Trophoblast cell (in vitro differentiated cells and primary cell): ENCODE measurements at regions not wholly inside any gene's neighbourhood (a gene's known extent, or its start where the extent isn't known, plus 50 kb on each side); places are given as distances from the start of the nearest gene placed in this dataset.

Experiments used
- DNase-seq, 2 donors: peaks; one replicate each; pipeline ENCODE4 v3.0.0-alpha.2; 2016
- H2AFZ ChIP-seq: 2 replicates; pipeline ENCODE4 v1.6.1; 2013; ENCODE audit warnings: low read length, moderate library complexity, mild to moderate bottlenecking; ENCODE audit not compliant: insufficient read depth, poor library complexity
- H2AK5ac ChIP-seq: 2 replicates; pipeline ENCODE4 v1.6.1; 2013; ENCODE audit warnings: mild to moderate bottlenecking, low read length
- H2BK120ac ChIP-seq: 2 replicates; pipeline ENCODE4 v1.6.1; 2013; ENCODE audit warnings: low read length, mild to moderate bottlenecking, moderate library complexity; ENCODE audit not compliant: insufficient read depth, poor library complexity
- H2BK12ac ChIP-seq: 2 replicates; pipeline ENCODE4 v1.6.1; 2013; ENCODE audit warnings: mild to moderate bottlenecking, low read length, moderate library complexity
- H2BK5ac ChIP-seq: 2 replicates; pipeline ENCODE4 v1.6.1; 2013; ENCODE audit warnings: low read length, low read depth, moderate library complexity, mild to moderate bottlenecking; ENCODE audit not compliant: poor library complexity
- H3K14ac ChIP-seq: 2 replicates; pipeline ENCODE4 v1.6.1; 2013; ENCODE audit warnings: mild to moderate bottlenecking, low read length
- H3K18ac ChIP-seq: 2 replicates; pipeline ENCODE4 v1.6.1; 2013; ENCODE audit warnings: mild to moderate bottlenecking, low read length
- H3K23ac ChIP-seq: 2 replicates; pipeline ENCODE4 v1.6.1; 2013; ENCODE audit warnings: low read length
- H3K27ac ChIP-seq: 2 replicates; pipeline ENCODE4 v1.5.1; 2013; ENCODE audit warnings: low read depth, mild to moderate bottlenecking, inconsistent platforms, low read length, moderate library complexity
- H3K27me3 ChIP-seq: 2 replicates; pipeline ENCODE4 v1.6.1; 2013; ENCODE audit warnings: inconsistent platforms, mild to moderate bottlenecking, low read length, moderate library complexity; ENCODE audit not compliant: insufficient read depth
- H3K36me3 ChIP-seq, 2 experiments: 1 replicate in 1 of 2; 2 replicates in 1 of 2; pipeline ENCODE4 v1.6.1; 2013; ENCODE audit warnings: low read length in 2 of 2, mild to moderate bottlenecking in 2 of 2, moderate library complexity in 1 of 2; ENCODE audit not compliant: insufficient read depth in 2 of 2, control insufficient read depth in 1 of 2
- H3K4ac ChIP-seq: 2 replicates; pipeline ENCODE4 v1.6.1; 2013; ENCODE audit warnings: low read depth, mild to moderate bottlenecking, low read length, moderate library complexity
- H3K4me1 ChIP-seq, 2 experiments: 1 replicate in 1 of 2; 2 replicates in 1 of 2; pipeline ENCODE4 v1.6.1; 2013; ENCODE audit warnings: low read length in 2 of 2, mild to moderate bottlenecking in 2 of 2, moderate library complexity in 1 of 2; ENCODE audit not compliant: insufficient read depth in 2 of 2, control insufficient read depth in 1 of 2
- H3K4me2 ChIP-seq: 2 replicates; pipeline ENCODE4 v1.6.1; 2013; ENCODE audit warnings: inconsistent platforms, mild to moderate bottlenecking, low read length, moderate library complexity
- H3K4me3 ChIP-seq: 2 replicates; pipeline ENCODE4 v1.5.1; 2013; ENCODE audit warnings: mild to moderate bottlenecking, low read depth, low read length, inconsistent platforms
- H3K79me1 ChIP-seq: one replicate; pipeline ENCODE4 v1.6.1; 2013; ENCODE audit warnings: low read length
- H3K79me2 ChIP-seq: 2 replicates; pipeline ENCODE4 v1.6.1; 2013; ENCODE audit warnings: low read length, mild to moderate bottlenecking; ENCODE audit not compliant: control insufficient read depth, insufficient read depth, poor library complexity
- H3K9ac ChIP-seq: 2 replicates; pipeline ENCODE4 v1.6.1; 2013; ENCODE audit warnings: mild to moderate bottlenecking, low read length
- H3K9me3 ChIP-seq: 2 replicates; pipeline ENCODE4 v1.6.1; 2013; ENCODE audit warnings: low read depth, mild to moderate bottlenecking, control low read depth, inconsistent platforms, low read length; ENCODE audit not compliant: insufficient read depth
- H4K12ac ChIP-seq: 2 replicates; pipeline ENCODE4 v1.6.1; 2013; ENCODE audit warnings: low read depth, mild to moderate bottlenecking, low read length, moderate library complexity
- H4K8ac ChIP-seq: 2 replicates; pipeline ENCODE4 v1.6.1; 2013; ENCODE audit warnings: low read depth, mild to moderate bottlenecking, low read length, moderate library complexity
- H4K91ac ChIP-seq: one replicate; pipeline ENCODE4 v1.6.1; 2013; ENCODE audit warnings: low read depth, mild to moderate bottlenecking, low read length, moderate library complexity
- WGBS: extraction: QIAGEN DNeasy Blood & Tissue Kit; methylation state at CpG from one replicate; pipeline ENCODE4 v1.1.7; 2013; ENCODE audit warnings: missing lambda C conversion rate; ENCODE audit not compliant: insufficient read length, insufficient coverage; ENCODE audit errors: extremely low coverage; 5-methylcytosine and 5-hydroxymethylcytosine counted together

GRCh38 chr2:67510745-67511144, 113.6 kb downstream of the ETAA1 start:
- H3K4me2 ChIP-seq: no peak overlapping the region
- H3K18ac ChIP-seq: no peak overlapping the region
- H3K23ac ChIP-seq: no peak overlapping the region
- no peak overlapping the region for H3K4ac ChIP-seq
- no peak overlapping the region for H2AFZ ChIP-seq
- no peaks in the 10 kb centered on the region for H3K36me3 ChIP-seq
- no peak for DNase-seq
- H3K14ac ChIP-seq: no peak overlapping the region
- H3K27ac ChIP-seq: no peak overlapping the region
- no peak overlapping the region for H4K91ac ChIP-seq
- no peak overlapping the region for H3K9ac ChIP-seq
- no peak overlapping the region for H2BK12ac ChIP-seq
- H2AK5ac ChIP-seq: no peak overlapping the region
- H3K4me3 ChIP-seq: no peak overlapping the region
- WGBS: no CpG with 5 or more reads among the region's 3 CpGs
- no peak overlapping the region for H2BK120ac ChIP-seq
- H4K8ac ChIP-seq: no peak overlapping the region
- H3K27me3 ChIP-seq: no peaks in the 10 kb centered on the region
- no peaks in the 10 kb centered on the region for H3K79me2 ChIP-seq
- H3K4me1 ChIP-seq: no peaks in the 10 kb centered on the region
- H2BK5ac ChIP-seq: no peak overlapping the region
- no peak overlapping the region for H4K12ac ChIP-seq
- no peaks in the 10 kb centered on the region for H3K79me1 ChIP-seq
- peaks cover 3% of the 10 kb centered on the region for H3K9me3 ChIP-seq

DNA sequence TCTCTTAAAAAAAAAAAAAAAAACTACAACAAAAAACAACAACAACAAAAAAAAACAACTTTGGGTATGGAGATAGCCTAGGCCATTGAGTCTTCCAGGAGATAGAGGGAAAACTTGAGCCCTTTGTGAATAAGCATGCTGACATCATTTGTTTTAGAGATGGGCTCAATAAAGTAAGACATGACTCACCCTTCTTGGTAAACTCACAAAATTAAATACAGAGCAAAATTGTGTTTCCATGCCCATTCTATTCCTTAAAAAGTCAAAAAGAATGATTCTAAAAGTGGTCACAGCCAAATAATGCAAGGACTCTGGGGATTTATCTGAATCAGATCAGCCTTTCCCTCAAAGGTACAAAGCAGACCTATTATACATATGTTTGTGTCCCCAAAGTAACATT, 117.4 kb downstream of the ETAA1 start:
- Histone ChIP-seq H3K4me3 (no peak overlapping the region), H4K91ac (no peak overlapping the region), H2BK5ac (no peak overlapping the region), H4K8ac (no peak overlapping the region), H2BK12ac (no peak overlapping the region), H4K12ac (no peak overlapping the region), H3K27ac (no peak overlapping the region), H3K36me3 (no peaks in the 10 kb centered on the region), H2BK120ac (no peak overlapping the region), H3K9ac (no peak overlapping the region), H3K23ac (no peak overlapping the region), H3K79me1 (no peaks in the 10 kb centered on the region), H3K4me1 (no peaks in the 10 kb centered on the region), H3K79me2 (no peaks in the 10 kb centered on the region), H3K4me2 (no peak overlapping the region), H3K9me3 (no peaks in the 10 kb centered on the region), H3K27me3 (no peaks in the 10 kb centered on the region), H3K4ac (no peak overlapping the region), H3K14ac (no peak overlapping the region), H3K18ac (no peak overlapping the region), H2AK5ac (no peak overlapping the region), H2AFZ (no peak overlapping the region)
- DNase-seq: no peak

GRCh38 chr2:67515056-67515455, 117.9 kb downstream of the ETAA1 start:
- H3K4me1 ChIP-seq: no peaks in the 10 kb centered on the region
- H2BK5ac ChIP-seq: no peak overlapping the region
- H3K9ac ChIP-seq: no peak overlapping the region
- no peak overlapping the region for H3K14ac ChIP-seq
- no peaks in the 10 kb centered on the region for H3K79me2 ChIP-seq
- no peak overlapping the region for H2BK120ac ChIP-seq
- H3K27ac ChIP-seq: no peak overlapping the region
- no peak overlapping the region for H4K8ac ChIP-seq
- H3K27me3 ChIP-seq: no peaks in the 10 kb centered on the region
- H3K4me3 ChIP-seq: no peak overlapping the region
- H3K79me1 ChIP-seq: no peaks in the 10 kb centered on the region
- no peaks in the 10 kb centered on the region for H3K9me3 ChIP-seq
- H2AFZ ChIP-seq: no peak overlapping the region
- H3K23ac ChIP-seq: no peak overlapping the region
- H4K12ac ChIP-seq: no peak overlapping the region
- no peak overlapping the region for H3K18ac ChIP-seq
- no peak overlapping the region for H4K91ac ChIP-seq
- no peaks in the 10 kb centered on the region for H3K36me3 ChIP-seq
- no peak overlapping the region for H3K4me2 ChIP-seq
- DNase-seq: peak; percentile 51 to 90
- WGBS: no CpG with 5 or more reads among the region's 7 CpGs
- H3K4ac ChIP-seq: no peak overlapping the region
- H2BK12ac ChIP-seq: no peak overlapping the region
- H2AK5ac ChIP-seq: no peak overlapping the region

DNA sequence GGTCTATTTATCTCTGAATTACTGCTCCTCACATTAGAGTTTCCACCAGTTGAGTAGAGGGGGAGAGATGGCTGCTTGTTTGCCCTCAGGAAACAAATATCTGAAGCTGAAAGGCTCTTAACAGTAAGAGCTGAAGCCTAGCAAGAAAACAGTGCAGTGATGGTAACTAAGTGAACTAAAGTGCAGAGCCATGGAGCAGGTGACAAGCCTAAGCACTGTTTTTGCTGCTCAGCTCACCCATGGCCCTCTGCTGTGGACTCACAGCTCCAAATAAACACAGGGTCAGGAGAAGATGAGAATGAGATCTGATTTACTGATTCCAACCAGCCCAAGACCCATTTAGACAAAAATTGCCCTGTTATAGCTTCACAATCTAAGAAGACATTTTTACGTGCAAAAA, 118.4 kb downstream of the ETAA1 start:
- no peak for DNase-seq
- Histone ChIP-seq H4K91ac (no peak overlapping the region), H2AFZ (no peak overlapping the region)

More for the DNA sequence above, 118.4 kb downstream of the ETAA1 start:
- no peak overlapping the region for H3K4me2 ChIP-seq
- no peaks in the 10 kb centered on the region for H3K9me3 ChIP-seq
- no peak overlapping the region for H2BK120ac ChIP-seq
- H2AK5ac ChIP-seq: no peak overlapping the region
- no peak overlapping the region for H3K9ac ChIP-seq
- WGBS: no CpG with 5 or more reads among the region's 1 CpG
- no peak overlapping the region for H3K4me3 ChIP-seq
- no peak overlapping the region for H3K14ac ChIP-seq
- H3K18ac ChIP-seq: no peak overlapping the region
- H4K12ac ChIP-seq: no peak overlapping the region
- H3K79me1 ChIP-seq: no peaks in the 10 kb centered on the region
- no peaks in the 10 kb centered on the region for H3K27me3 ChIP-seq
- H3K4ac ChIP-seq: no peak overlapping the region
- no peaks in the 10 kb centered on the region for H3K4me1 ChIP-seq
- no peak overlapping the region for H2BK12ac ChIP-seq
- no peaks in the 10 kb centered on the region for H3K79me2 ChIP-seq
- H3K36me3 ChIP-seq: no peaks in the 10 kb centered on the region
- H4K8ac ChIP-seq: no peak overlapping the region
- no peak overlapping the region for H3K27ac ChIP-seq
- no peak overlapping the region for H2BK5ac ChIP-seq
- H3K23ac ChIP-seq: no peak overlapping the region
